ENCODE measurements at regions not wholly inside any gene's neighbourhood (a gene's known extent, or its start where the extent isn't known, plus 50 kb on each side); places are given as distances from the start of the nearest gene placed in this dataset.

GRCh38 chr12:76698316-76698715, 65.6 kb upstream of the ZDHHC17 start:
- TF ChIP-seq MAX (IDR thresholded peaks at IDR 0.05; ENCODE audit: low read depth, low read length) (no peak), MYC (IDR thresholded peaks at IDR 0.05; ENCODE audit: low read depth, low read length) (no peak), POLR2A (IDR thresholded peaks at IDR 0.05; ENCODE audit: extremely low read depth, insufficient read length) (no peak), CTCF (IDR thresholded peaks at IDR 0.05; ENCODE audit: low read depth, low read length) (no peak)
- DNase-seq (ENCODE audit: low read depth) = no peak

GRCh38 chr12:76698966-76699365, 64.9 kb upstream of the ZDHHC17 start:
- TF ChIP-seq CTCF (IDR thresholded peaks at IDR 0.05; ENCODE audit: low read depth, low read length) (no peak), MAX (IDR thresholded peaks at IDR 0.05; ENCODE audit: low read depth, low read length) (no peak), MYC (IDR thresholded peaks at IDR 0.05; ENCODE audit: low read depth, low read length) (no peak), POLR2A (IDR thresholded peaks at IDR 0.05; ENCODE audit: extremely low read depth, insufficient read length) (no peak)

More at GRCh38 chr12:76698316-76698715, 65.6 kb upstream of the ZDHHC17 start:
- H3K4me3 ChIP-seq (ENCODE audit: low read depth, low read length) = no peak overlapping the region

GRCh38 chr12:76701690-76702089, 62.2 kb upstream of the ZDHHC17 start:
- TF ChIP-seq MAX (IDR thresholded peaks at IDR 0.05; ENCODE audit: low read depth, low read length) (no peak), CTCF (IDR thresholded peaks at IDR 0.05; ENCODE audit: low read depth, low read length) (no peak), MYC (IDR thresholded peaks at IDR 0.05; ENCODE audit: low read depth, low read length) (no peak), POLR2A (IDR thresholded peaks at IDR 0.05; ENCODE audit: extremely low read depth, insufficient read length) (no peak)
- DNase-seq (ENCODE audit: low read depth) = no peak

More at GRCh38 chr12:76698966-76699365, 64.9 kb upstream of the ZDHHC17 start:
- H3K4me3 ChIP-seq (ENCODE audit: low read depth, low read length) = no peak overlapping the region
- DNase-seq (ENCODE audit: low read depth) = no peak

GRCh38 chr12:76702946-76703345, 61.0 kb upstream of the ZDHHC17 start:
- no peak for TF ChIP-seq POLR2A (IDR thresholded peaks at IDR 0.05; ENCODE audit: extremely low read depth, insufficient read length)
- no peak for TF ChIP-seq CTCF (IDR thresholded peaks at IDR 0.05; ENCODE audit: low read depth, low read length)
- TF ChIP-seq MAX (IDR thresholded peaks at IDR 0.05; ENCODE audit: low read depth, low read length) = no peak
- no peak for TF ChIP-seq MYC (IDR thresholded peaks at IDR 0.05; ENCODE audit: low read depth, low read length)
- no peak for DNase-seq (ENCODE audit: low read depth)
- H3K4me3 ChIP-seq (ENCODE audit: low read depth, low read length) = no peak overlapping the region

More at GRCh38 chr12:76701690-76702089, 62.2 kb upstream of the ZDHHC17 start:
- H3K4me3 ChIP-seq (ENCODE audit: low read depth, low read length) = no peak overlapping the region

GRCh38 chr12:76704693-76705092, 59.2 kb upstream of the ZDHHC17 start:
- no peak overlapping the region for H3K4me3 ChIP-seq (ENCODE audit: low read depth, low read length)
- TF ChIP-seq POLR2A (IDR thresholded peaks at IDR 0.05; ENCODE audit: extremely low read depth, insufficient read length) = no peak
- TF ChIP-seq CTCF (IDR thresholded peaks at IDR 0.05; ENCODE audit: low read depth, low read length) = no peak
- no peak for TF ChIP-seq MYC (IDR thresholded peaks at IDR 0.05; ENCODE audit: low read depth, low read length)
- TF ChIP-seq MAX (IDR thresholded peaks at IDR 0.05; ENCODE audit: low read depth, low read length) = no peak
- no peak for DNase-seq (ENCODE audit: low read depth)
